ENCODE measurements at regions not wholly inside any gene's neighbourhood (a gene's known extent, or its start where the extent isn't known, plus 50 kb on each side); places are given as distances from the start of the nearest gene placed in this dataset.

- TF ChIP-seq CTCF (IDR thresholded peaks at IDR 0.05) (no peak), POLR2A (IDR thresholded peaks at IDR 0.05) (no peak)
Observed at GRCh38 chr1:31523012-31523411, 53.3 kb upstream of the TINAGL1 start.

Measured in heart left ventricle (tissue), 13 donors.